Eye (tissue), 1 donor: ENCODE measurements at regions not wholly inside any gene's neighbourhood (a gene's known extent, or its start where the extent isn't known, plus 50 kb on each side); places are given as distances from the start of the nearest gene placed in this dataset.

Source experiments
- DNase-seq: peaks from one replicate; pipeline ENCODE4 v3.0.0-alpha.2; 2015

GRCh38 chr6:87935196-87935595, 112.4 kb upstream of the SPACA1 start:
- DNase-seq: no peak

GRCh38 chr6:87932361-87932760, 115.3 kb upstream of the SPACA1 start:
- no peak for DNase-seq

GRCh38 chr6:87929843-87930288, 117.8 kb upstream of the SPACA1 start:
- DNase-seq: peak; percentile 96

GRCh38 chr6:87926687-87927086, 121.0 kb upstream of the SPACA1 start:
- DNase-seq: no peak

GRCh38 chr6:87926072-87926471, 121.6 kb upstream of the SPACA1 start:
- DNase-seq: no peak

DNA sequence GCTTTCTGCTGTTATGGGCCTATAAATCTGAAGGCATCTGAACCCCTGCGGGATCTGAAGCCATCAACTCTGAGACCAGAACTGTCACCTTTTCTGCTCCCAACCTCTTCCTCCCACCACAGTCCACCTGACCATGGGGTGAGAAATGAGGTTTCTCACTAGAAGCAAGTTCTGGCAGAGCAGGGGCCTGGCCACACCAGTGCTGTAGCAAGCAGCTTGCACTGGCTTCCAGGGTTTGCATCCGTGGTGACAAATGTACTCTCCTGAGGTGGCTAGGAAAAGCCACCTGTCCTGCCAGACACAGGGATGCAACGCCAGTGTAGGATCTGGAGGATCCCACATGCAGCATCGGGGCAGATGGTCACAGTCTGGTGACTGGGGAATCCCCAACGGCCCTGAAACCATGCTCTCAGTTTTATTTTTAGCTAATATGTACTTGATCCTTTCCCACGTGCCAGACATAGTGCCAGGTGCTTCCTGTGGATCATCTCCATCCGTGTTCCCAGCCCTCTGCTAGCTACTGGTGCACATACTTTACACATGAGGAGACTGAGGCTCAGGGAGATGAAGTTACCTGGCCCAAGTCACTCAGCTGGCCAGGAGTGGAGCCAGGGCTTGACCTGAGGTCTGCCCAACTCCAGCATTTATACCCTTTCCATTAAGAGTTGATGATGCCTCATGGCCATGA, 122.1 kb upstream of the SPACA1 start:
- no peak for DNase-seq

DNA sequence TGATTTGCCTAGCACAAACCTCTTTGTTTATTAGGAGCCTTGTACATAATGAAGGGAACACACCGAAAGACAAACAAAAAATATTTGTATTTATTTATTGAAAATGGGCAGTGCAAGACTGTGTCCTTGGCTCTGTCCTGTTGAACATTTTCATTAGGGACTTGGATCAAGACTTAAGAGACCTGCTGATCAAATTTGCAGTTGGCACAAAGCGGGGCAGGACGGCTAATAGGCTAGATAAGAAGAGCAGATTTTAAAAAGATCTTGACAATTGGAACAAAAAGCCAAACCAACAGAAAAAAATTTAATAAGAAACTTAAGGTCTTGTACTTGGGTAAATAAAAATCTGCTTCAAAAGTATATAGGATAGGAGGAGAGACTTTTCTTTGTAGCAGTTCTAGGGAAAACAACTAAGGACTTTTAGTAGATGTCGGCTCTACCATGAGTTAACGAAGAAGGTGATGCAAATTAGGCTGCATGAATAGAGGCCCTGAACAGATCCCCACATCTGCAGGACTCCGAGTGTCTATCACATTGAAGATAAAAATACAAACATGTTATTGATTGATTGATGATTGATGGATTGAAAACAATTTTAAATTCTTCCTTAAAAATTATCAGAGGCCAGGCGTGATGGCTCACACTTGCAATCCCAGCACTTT, 124.1 kb upstream of the SPACA1 start:
- no peak for DNase-seq

DNA sequence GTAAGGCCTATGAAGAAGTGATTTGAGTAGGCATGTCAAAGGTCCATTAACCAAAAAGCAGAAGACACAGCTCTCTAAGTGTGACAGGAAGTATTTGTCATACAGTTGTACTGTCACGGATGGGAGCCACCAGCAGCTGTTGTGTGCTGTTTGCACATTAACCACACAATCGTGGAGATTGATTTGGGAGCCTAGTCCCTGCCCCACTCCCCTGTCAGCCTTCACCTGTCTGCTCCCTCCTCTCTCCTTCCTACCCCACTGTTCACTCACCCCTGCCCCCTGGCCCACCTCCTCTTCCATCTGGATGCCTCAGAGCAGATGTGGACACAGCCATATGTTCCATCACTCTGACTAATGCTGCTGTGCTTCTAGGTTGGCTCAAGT, 124.7 kb upstream of the SPACA1 start:
- DNase-seq: no peak

- no peak for DNase-seq
These were observed 125.3 kb upstream of the SPACA1 start for GRCh38 chr6:87922196-87922946.

- DNase-seq: no peak
These were observed 126.6 kb upstream of the SPACA1 start for GRCh38 chr6:87921034-87921433.

DNA sequence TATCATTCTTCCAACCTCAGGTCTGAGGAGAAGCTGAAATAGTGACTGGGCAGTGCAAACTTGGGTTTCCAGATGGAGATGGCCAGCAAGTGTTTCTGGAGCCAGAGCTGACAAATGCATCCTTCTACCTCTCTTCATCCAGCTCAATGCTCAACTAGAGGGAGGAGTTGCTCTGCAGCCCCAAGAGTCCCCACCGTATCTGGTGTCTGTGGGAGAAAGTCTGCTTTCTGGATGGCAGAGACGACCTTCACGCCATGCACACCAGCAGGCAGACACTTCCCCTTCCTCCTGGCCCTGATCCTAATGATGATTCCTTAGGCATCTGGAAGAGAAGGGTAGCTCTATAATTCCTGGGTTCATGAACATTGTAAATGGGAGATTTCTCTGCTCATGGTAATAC, 127.4 kb upstream of the SPACA1 start:
- no peak for DNase-seq

- no peak for DNase-seq
These were observed 128.2 kb upstream of the SPACA1 start for GRCh38 chr6:87919416-87919815.

DNA sequence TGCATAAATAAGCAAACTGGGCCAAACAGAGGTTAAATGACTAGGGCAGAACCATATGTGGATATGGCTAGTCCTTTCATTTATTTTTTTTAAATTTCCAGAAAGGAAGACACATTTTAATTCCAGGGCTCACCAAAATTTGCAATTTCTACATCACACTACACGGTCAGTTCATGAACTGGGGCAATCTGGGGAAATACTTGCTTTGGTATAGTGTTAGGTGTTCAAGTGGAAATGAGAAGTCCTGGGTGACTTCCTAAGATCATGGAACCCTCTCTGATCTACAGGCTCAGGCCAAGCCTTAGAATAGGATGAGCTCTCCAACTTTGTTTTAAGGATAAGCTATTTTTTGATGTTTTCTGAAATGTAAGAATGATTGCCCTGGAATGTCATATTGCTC, 128.6 kb upstream of the SPACA1 start:
- no peak for DNase-seq

DNA sequence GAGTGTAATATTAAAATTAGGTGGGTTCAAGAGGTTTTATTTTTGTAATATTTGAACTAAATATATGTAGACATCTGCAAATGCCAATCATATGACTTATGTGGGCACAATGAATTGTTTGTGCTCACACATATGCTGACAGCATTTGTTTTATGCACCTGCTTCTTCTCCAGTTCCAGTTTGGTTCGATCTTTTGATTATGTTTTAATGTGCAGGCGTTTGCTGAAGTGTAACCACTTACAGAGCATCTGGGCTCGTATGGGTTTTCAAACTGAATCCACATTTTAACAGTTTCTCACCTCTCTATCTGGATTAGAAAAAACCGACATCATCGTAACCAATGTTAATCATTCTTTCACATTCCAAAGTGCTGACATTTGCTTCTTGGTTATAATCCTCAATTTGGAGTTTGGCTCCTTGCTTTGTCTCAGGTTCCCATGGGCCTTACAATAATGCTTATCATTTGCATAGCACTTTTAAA, 129.1 kb upstream of the SPACA1 start:
- DNase-seq: peak; percentile 57

DNA sequence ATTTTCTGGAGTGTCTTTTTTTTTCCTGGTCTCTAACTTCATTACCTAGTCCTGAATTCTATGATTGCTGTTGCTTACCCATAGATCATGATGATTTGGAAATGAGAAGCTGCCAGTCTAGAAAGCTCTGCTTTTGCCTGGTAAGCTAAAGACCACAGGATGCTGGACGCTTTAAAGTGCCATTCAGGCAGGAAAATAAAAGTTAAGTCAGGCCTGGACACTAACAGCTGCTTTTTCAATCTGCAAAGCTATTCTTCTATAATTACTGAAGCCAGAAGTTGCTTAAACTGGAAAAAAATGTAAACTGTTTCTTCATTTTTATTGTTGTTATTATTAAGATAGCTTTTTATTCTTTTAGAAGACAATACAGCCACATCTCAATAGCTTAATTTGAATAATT, 129.8 kb upstream of the SPACA1 start:
- DNase-seq: no peak

- DNase-seq: no peak
These were observed 131.2 kb upstream of the SPACA1 start for GRCh38 chr6:87916446-87916845.

DNA sequence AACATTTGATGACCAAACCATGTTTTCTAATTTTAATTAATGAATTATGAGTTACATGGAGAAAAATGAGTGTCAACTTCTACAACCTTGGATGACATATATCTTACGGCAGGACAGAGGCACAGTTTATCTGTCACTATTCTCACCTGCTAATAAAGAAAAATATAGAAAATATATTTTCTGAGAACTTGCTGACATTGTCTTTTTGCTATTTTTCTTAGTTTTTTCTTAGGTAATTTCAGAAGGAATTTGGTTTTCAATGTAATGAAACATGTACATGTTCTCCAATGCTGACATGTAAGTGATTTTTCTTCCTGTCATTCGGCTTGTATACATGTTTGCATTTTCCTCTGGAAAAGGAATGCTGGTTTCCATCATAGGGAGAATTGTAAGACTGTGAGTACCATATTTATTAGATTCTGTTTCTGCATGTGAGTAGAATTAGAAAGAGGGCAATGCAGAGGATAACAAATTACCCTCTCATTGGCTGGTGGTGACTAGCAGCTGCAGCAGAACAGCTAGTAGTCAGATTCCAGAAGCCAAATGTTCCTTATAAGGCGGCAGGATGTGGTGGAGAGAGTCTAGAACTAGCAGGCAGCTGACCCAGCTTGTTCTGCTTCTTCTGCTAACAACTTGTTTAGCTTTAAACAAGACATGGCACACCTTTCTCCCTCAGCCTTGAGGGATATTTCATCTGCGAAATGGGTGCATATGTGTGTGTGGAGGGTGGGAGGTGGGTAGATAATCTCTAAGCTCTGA, 132.8 kb upstream of the SPACA1 start:
- DNase-seq: no peak

- no peak for DNase-seq
These were observed 133.7 kb upstream of the SPACA1 start for GRCh38 chr6:87913974-87914373.

GRCh38 chr6:87912102-87912501, 135.5 kb upstream of the SPACA1 start:
- DNase-seq: no peak

DNA sequence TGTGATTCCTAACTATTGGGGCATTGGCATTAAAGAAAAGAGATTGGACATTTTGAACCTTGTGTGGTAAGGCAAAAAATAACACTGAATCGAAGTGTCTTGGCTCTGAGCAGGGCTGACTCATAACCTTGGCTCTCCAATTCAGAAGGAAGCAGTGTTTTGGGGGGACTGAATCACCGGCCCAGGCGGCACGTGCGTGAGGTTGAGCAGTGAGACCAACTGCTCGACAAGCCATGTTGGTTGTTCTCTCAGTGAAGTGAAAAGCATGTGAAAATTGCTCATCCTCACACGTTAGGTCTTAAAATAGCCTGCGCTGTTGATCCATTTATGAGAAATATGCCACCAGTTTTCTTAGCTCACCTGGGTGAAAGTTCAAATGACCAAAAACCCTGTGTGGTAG, 137.8 kb upstream of the SPACA1 start:
- DNase-seq: no peak

- DNase-seq: peak; percentile 81
These were observed 138.4 kb upstream of the SPACA1 start for GRCh38 chr6:87908978-87909811.

DNA sequence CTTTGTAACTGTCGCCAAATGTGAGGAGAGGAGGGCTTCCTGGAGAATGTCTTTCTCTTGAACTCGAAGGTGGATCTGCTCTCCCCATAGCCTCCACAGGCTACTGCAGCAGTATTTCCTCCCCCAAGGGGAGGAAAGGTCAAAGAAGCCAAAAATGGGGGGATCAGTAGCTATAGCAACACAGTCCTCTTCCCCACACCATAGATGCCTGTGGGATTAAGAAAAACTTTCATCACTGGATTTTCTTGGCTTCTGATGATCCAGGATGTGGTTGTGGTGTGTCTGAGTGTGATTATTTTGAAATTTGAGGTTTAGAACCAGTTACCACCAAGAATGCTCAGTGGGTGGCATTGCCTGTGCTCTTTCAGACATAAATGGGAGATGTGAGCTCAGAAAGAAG, 140.1 kb upstream of the SPACA1 start:
- peak; percentile 33 for DNase-seq
